Hypothalamus (tissue), 51 donors: ENCODE measurements at regions not wholly inside any gene's neighbourhood (a gene's known extent, or its start where the extent isn't known, plus 50 kb on each side); places are given as distances from the start of the nearest gene placed in this dataset.
"Not testable (repeated sequence)": the region's sequence is repeated elsewhere in the genome, so short reads cannot be mapped to it uniquely, and the experiment has no call there.

Experiments
- DNase-seq, 51 donors: peaks; one replicate each; lab custom pipeline; 2025; lab: John Stamatoyannopoulos, UW

GRCh38 chr9:82052081-82052480, 63.5 kb downstream of the SPATA31D1 start:
- no peak for DNase-seq

- no peak for DNase-seq
Measured at GRCh38 chr9:82054264-82055015, 65.9 kb downstream of the SPATA31D1 start.

- no peak for DNase-seq
Measured at GRCh38 chr9:82057805-82058204, 69.2 kb downstream of the SPATA31D1 start.

- not testable (repeated sequence) for DNase-seq
Measured at GRCh38 chr9:82061801-82062200, 73.2 kb downstream of the SPATA31D1 start.

- peak in 1 of 51 donors; percentile 28 for DNase-seq
Measured at GRCh38 chr9:82062245-82062644, 73.7 kb downstream of the SPATA31D1 start.

GRCh38 chr9:82073551-82074543, 85.3 kb downstream of the SPATA31D1 start:
- DNase-seq: no peak

- DNase-seq: no peak
Measured at GRCh38 chr9:82080265-82080664, 91.7 kb downstream of the SPATA31D1 start.

- DNase-seq: no peak
Measured at GRCh38 chr9:82081496-82081895, 92.9 kb downstream of the SPATA31D1 start.

GRCh38 chr9:82082563-82082962, 94.0 kb downstream of the SPATA31D1 start:
- no peak for DNase-seq

- DNase-seq: no peak
Measured at GRCh38 chr9:82088591-82088990, 100.0 kb downstream of the SPATA31D1 start.

GRCh38 chr9:82090046-82090445, 101.5 kb downstream of the SPATA31D1 start:
- no peak for DNase-seq

- DNase-seq: no peak
Measured at GRCh38 chr9:82091100-82091499, 102.5 kb downstream of the SPATA31D1 start.

GRCh38 chr9:82091610-82092009, 103.0 kb downstream of the SPATA31D1 start:
- DNase-seq: no peak

- no peak for DNase-seq
Measured at GRCh38 chr9:82101475-82101874, 112.9 kb downstream of the SPATA31D1 start.

GRCh38 chr9:82104252-82104651, 115.7 kb downstream of the SPATA31D1 start:
- no peak for DNase-seq

- no peak for DNase-seq
Measured at GRCh38 chr9:82105729-82106128, 117.2 kb downstream of the SPATA31D1 start.

- peak in 5 of 51 donors; percentile 2 to 41 (median 9) for DNase-seq
Measured at GRCh38 chr9:82106536-82106935, 118.0 kb downstream of the SPATA31D1 start.

- DNase-seq: no peak
Measured at GRCh38 chr9:82108474-82108873, 119.9 kb downstream of the SPATA31D1 start.

- no peak for DNase-seq
Measured at GRCh38 chr9:82108941-82109340, 120.4 kb downstream of the SPATA31D1 start.

- no peak for DNase-seq
Measured at GRCh38 chr9:82109626-82110025, 121.1 kb downstream of the SPATA31D1 start.

- DNase-seq: no peak
Measured at GRCh38 chr9:82110881-82111280, 122.3 kb downstream of the SPATA31D1 start.

- no peak for DNase-seq
Measured at GRCh38 chr9:82115331-82115730, 126.8 kb downstream of the SPATA31D1 start.
